Activated CD4-positive, CD25-positive, alpha-beta regulatory T cell treated with anti-CD3 and anti-CD28 coated beads, Interleukin-2, amount 50 U/mL, for 24 hours (primary cell): ENCODE measurements at regions not wholly inside any gene's neighbourhood (a gene's known extent, or its start where the extent isn't known, plus 50 kb on each side); places are given as distances from the start of the nearest gene placed in this dataset.

Source experiments
- ATAC-seq, 2 donors: fragments of 150-1000 bp; cut with Tn5 transposase; one replicate each; pipeline ENCODE4 v1.10.0; 2021; ENCODE audit warnings: mild to moderate bottlenecking in 1 of 2, moderate library complexity in 1 of 2

DNA sequence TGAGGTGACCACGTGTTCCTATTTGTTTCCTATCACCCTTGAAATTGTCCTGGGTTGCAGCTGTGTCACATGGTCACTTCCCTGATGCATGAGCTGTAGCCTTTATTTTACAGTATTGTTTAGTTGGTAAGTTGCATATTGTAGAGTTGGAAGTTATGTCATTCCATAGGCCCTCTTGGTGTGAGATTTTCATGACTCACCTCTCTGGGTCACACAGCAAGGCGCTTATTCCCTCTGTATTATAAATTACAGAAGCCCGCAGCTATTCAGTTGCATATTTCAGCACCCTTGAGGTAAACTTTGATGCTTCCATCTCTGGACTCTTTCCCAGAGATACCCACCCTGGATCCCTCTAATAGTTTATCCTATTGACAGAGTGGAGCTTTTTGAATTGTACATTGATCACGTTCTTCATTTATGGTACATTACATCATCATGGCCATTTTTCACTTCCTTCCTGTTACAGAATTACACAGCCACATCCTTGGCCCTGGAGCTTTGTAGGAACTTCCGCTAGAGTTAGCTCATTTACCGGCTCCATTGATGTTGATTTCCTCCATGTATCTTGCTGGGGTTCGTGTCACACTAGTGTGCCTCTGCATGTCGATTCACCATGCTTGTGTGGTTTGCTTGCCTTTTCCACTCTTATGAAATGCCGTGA, 543.1 kb upstream of the RGMA start:
- ATAC-seq = no peak

DNA sequence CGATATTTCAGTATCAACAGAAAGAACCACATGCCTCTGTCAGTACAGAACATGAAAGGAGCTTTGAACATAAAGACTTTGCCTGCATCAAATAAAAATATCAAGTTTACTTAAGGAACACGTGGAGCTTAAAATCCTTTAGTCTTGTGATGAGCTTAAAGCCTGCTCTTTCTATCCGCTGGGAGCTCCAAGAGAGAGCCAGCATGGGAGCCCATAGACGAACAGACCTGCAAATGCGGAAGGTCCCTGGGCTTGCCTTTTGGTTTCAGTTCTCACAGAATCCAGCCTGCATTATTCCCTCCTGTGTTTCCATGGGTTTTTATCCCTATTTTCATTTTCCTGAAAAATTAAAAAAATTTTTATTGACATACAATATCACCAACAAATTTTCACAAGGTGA, 530.6 kb upstream of the RGMA start:
- ATAC-seq = no peak

- ATAC-seq = no peak
These were observed 528.4 kb upstream of the RGMA start for GRCh38 chr15:93617443-93617842.

DNA sequence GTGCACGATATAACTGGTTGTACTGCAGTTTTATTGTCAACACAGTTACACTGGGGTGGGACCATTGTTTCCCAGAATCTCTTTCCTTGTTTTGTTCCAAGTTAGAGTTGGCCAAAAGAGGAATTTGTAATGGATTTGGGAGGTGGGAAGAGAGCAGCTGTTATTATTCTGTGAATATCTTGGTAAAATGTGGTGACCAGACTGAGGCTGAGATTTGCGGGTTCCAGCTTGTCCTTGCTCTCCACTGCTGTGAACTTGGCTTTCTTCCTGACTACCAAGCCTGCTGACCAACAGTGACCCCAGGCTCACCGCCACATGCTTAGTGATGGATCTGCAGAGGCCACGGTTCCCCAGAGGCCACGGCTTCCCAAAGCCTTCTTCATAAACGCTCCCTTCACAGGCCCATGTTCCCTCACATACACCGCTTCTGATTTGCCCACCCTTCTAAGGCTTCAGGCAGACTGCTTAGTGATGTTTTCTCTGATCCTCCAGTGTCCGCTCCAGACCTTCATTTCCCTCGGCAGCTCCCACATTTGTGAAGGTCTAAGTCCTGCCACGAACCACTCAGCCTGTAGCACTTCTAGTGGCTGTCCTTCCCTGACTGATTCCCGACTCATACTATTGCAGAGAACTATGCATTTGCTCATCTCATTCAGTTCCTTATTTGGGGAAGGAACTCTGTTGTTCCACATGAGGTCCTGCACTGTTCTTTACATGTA, 525.5 kb upstream of the RGMA start:
- no peak for ATAC-seq

GRCh38 chr15:93613386-93613785, 524.4 kb upstream of the RGMA start:
- no peak for ATAC-seq

DNA sequence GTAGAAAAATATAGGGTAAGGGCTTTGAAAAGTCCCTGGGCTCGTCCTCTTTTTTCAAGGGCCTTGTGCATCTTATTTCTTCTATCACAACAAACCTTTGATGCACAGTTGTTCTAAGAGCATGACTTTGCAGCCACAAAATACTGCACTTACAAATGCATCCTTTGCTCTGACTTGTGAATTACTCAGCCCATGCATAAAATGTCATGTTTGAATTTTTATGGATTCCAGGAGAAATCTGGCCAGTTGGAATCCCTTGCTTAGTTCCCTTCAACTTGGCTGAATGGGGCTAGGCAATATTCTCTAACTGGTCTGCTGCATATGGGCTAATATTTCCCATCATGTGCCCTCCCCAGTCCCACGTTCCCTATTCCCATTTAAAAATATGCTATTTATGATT, 523.9 kb upstream of the RGMA start:
- ATAC-seq = no peak

- ATAC-seq = no peak
These were observed 521.9 kb upstream of the RGMA start for GRCh38 chr15:93610944-93611343.

GRCh38 chr15:93608643-93609148, 519.7 kb upstream of the RGMA start:
- no peak for ATAC-seq

DNA sequence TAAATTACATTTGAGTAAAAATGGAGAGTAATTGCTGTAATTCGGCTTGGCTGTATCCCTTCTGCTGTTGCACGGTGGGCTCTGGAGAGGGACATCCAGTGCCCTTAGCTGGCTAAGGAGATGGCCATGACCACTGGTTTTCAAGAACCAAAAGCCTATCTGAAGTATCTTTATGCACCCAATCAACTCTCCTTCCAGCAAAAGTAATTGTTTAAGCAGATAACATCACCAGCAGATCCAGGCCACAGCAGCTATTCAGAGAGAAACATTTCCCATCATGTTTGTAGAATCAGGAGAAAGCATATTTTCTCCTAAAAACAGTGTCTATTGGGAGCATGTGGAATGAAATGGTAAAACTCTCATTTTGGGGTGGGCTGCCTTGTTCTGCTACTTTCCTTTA, 514.5 kb upstream of the RGMA start:
- ATAC-seq = no peak

DNA sequence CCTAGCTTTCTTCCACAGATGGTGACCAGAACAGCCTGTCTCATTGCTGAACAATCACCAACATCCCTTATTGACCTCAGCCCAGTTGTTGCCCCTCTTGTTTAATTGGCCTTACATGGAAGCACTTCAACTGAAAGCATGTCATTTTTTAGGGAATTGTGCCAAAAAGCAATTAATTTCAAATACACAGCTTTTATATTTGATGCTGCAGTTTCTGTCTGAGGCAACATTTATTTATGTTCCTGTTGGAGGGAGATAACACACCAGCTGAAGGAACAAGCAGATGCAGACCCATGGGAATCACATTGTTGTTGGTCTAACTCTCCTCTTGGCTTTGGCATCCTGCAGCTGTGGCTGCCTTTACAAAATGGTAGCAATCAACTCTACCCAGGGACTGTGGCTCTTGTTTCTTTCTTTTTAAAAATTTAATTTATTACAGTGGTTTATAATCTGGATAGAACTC, 498.1 kb upstream of the RGMA start:
- ATAC-seq = no peak

DNA sequence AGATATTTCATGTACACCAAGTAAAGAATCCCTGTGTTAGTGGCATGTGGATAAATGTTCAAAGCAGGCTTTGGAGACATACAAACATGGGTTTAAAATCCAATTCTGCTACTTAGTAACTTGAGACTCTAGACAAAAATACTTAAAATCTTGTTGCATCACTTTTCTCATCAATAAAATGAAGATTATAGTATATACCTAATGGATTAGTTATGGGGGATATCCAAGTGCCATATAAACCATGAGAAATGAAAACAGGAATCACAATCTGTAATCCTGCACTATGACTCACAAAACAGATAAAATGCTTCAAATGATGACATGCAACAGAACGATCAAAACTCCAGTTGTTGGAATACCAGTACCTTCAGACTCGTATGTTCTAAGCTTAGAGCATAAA, 496.0 kb upstream of the RGMA start:
- ATAC-seq = no peak

GRCh38 chr15:93583968-93584367, 495.0 kb upstream of the RGMA start:
- no peak for ATAC-seq

GRCh38 chr15:93583552-93583951, 494.5 kb upstream of the RGMA start:
- no peak for ATAC-seq

DNA sequence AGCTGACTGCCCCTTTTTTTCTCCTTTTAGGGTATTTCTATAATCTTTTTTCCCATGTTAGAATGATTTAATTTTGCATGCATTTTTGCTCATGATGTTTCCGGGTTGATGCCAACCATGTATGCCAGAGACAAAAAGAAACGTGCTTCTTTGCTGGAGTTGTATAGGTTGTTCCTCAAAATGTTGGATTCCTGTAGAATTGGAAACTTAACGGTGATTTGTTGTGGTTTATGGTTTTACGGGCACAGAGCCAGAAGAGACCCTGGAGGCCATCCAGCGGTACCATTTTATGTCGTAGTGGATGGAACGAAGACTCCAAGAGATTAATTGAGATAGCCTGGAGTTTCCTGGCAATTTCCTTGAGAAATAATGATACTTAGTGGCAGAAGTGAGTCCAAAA, 481.5 kb upstream of the RGMA start:
- ATAC-seq = no peak

GRCh38 chr15:93566762-93567161, 477.8 kb upstream of the RGMA start:
- no peak for ATAC-seq

DNA sequence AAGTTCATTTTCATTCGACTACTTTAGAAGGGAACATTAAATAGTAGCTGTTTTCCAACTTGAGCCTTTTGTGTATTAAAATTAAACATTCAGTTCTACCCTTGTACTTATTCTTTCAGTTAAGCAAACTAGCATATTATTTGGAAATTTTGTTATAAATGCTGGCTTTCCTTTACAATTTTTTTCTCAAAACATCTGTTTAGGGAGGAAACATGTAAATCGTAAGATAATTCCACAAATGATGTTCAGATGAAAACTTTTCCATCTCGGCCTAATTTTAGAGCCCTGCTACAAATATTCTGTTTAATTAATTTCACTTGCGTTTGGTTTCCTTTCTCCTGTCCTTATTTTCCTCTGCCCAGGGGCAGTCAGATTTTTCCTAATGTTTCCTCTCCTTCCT, 476.2 kb upstream of the RGMA start:
- no peak for ATAC-seq

DNA sequence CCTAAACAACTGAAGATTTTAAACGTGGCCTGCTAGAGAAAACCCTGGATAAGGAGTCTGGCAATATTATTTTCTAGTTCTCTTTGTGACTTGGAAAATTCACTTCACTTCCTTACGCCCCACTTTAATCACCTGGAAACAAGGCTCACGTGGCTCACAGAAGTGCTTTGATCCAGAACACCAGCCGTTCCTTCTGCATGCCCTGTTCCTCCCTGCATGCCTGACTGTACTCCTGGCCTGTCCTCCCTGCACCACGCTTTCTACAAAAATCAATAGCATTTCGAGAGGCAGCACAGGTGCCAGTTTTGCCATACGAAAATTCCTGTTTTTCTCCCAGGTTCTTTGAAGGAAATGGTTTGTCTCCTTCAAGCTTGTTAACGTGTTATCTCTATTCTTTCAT, 474.2 kb upstream of the RGMA start:
- ATAC-seq = no peak

- no peak for ATAC-seq
These were observed 473.5 kb upstream of the RGMA start for GRCh38 chr15:93562395-93563123.

DNA sequence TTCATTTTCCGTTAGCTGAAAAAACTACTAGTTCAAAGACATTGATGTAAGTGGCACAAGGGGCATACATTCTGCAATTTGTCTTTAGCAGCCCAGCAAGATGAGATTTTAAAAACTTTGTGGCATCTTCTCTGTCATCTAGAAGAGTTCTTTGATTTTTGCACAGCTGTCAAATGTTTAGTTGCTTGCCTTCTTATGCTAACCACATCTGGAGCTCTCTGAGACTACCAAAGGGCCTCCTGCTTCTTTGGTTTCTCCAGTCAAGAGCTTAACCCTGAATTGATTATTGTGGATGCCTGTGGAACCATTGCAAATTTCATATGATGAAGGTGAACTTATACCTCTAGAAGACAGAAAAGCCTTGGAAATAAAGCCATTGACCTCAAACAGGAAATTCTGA, 468.7 kb upstream of the RGMA start:
- ATAC-seq = no peak

DNA sequence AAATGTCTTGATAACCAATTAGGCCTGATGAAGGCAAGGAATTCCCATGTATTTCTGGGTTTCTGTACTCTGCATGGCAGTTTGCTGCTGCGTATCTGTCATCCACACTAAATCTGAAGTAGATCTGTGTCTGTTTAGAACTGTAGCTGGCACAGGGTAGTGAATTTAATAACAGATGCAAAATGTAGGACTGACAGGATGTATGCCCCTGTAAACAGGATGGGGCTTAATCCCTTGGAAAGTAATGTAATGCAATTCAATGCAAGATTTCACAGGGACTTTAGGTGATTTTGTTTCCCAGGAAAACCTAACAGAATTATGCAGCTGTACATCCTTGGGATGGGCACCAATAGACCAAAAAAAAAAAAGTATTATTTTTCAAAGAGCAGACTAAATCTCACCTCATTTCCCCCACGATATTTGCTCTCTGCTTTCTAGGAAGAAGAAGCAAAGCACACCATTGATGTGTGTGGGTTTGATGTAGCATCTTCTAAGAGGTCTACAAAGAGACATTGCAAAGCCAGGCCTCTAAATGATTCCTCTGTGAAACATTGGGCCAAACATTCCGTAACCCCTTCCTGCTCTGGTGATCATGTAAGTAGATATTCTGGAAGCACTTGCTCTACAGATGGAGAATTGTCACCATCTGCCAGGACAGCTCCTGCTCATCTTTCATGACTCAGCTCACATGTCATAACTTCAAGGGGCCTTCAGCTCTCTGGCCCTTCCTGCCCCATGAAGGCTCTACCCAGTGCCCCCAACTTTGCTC, 464.3 kb upstream of the RGMA start:
- ATAC-seq = no peak

GRCh38 chr15:93543093-93543492, 454.1 kb upstream of the RGMA start:
- no peak for ATAC-seq

DNA sequence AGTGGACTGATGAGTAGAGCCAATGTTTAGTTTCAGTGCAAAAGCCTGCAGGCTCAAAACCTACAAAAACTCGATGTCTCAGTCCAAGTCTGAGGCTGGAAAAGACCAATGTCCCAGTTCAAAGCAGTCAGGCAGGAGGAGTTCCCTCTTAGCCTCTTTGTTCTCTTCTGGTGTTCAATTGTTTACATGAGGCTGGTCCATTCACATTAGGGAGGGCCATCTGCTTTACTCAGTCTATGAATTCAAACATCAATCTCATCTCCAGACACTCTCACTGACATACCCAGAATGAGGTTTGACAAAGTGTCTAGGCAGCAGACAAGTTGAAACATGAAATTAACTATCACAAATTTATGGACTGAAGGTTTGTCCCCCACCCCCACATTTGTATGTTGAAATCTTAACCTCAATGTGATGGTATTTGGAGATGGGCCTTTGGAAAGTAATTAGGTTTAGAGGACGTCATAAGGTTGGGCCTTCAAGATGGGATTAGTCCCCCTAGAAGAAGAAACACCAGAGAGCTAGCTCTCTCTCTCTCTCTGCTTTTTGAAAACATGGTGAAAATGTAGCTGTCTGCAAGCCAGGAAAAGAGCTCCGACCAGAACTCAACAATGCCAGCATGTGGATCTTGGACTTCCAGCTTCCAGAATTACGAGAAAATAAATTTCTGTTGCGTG, 438.5 kb upstream of the RGMA start:
- no peak for ATAC-seq
